ENCODE measurements at regions not wholly inside any gene's neighbourhood (a gene's known extent, or its start where the extent isn't known, plus 50 kb on each side); places are given as distances from the start of the nearest gene placed in this dataset.

- no peak for TF ChIP-seq CTCF (CRISPR knock-in tag; IDR thresholded peaks at IDR 0.05)
- no peak for TF ChIP-seq BCL6 (CRISPR knock-in tag; IDR thresholded peaks at IDR 0.05)
- TF ChIP-seq ELF4 (CRISPR knock-in tag; IDR thresholded peaks at IDR 0.05; ENCODE audit: borderline replicate concordance): no peak
- no peak for TF ChIP-seq KLF16 (CRISPR knock-in tag; IDR thresholded peaks at IDR 0.05)
- no peak for TF ChIP-seq CEBPZ (IDR thresholded peaks at IDR 0.05; ENCODE audit: low read length)
- no peak for TF ChIP-seq CENPT (CRISPR knock-in tag; IDR thresholded peaks at IDR 0.05; ENCODE audit: low read depth)
- TF ChIP-seq RFX5 (IDR thresholded peaks at IDR 0.05; ENCODE audit: low read depth, low read length): no peak
- no peak for TF ChIP-seq ZNF562 (CRISPR knock-in tag; IDR thresholded peaks at IDR 0.05; ENCODE audit: borderline replicate concordance)
- no peak for TF ChIP-seq KDM5B (CRISPR knock-in tag; IDR thresholded peaks at IDR 0.05; ENCODE audit: borderline replicate concordance)
These were observed 316.3 kb downstream of the TGFB2 start for GRCh38 chr1:218661411-218661810.

Measured in HepG2 (cell line).